ENCODE measurements at regions not wholly inside any gene's neighbourhood (a gene's known extent, or its start where the extent isn't known, plus 50 kb on each side); places are given as distances from the start of the nearest gene placed in this dataset.

- no peak for TF ChIP-seq POLR2AphosphoS5 (IDR thresholded peaks at IDR 0.05)
- no peak for TF ChIP-seq POLR2A (IDR thresholded peaks at IDR 0.05)
- TF ChIP-seq CTCF (IDR thresholded peaks at IDR 0.05), result no peak
Observed at GRCh38 chr1:163477276-163477830, 155.6 kb downstream of the NUF2 start.

All from prostate gland (tissue), 2 donors.